H1 (cell line): ENCODE measurements at regions not wholly inside any gene's neighbourhood (a gene's known extent, or its start where the extent isn't known, plus 50 kb on each side); places are given as distances from the start of the nearest gene placed in this dataset.
A peak's percentile ranks its signal among the peaks of the same experiment; 100 is the strongest.

Experiments used
- CTCF ChIA-PET: fragments of 300-600 bp; sonication (Branson Sonifier 250); formaldehyde crosslinking; loops from one replicate; lab custom pipeline; 2021; ENCODE audit not compliant: partially characterized antibody; lab: Charles Lee
- POLR2A ChIA-PET: fragments of 300-600 bp; sonication (Branson Sonifier 250); formaldehyde crosslinking; loops from one replicate; lab custom pipeline; 2021; ENCODE audit warnings: inconsistent platforms; ENCODE audit not compliant: partially characterized antibody; lab: Charles Lee
- DNase-seq, 2 experiments: peaks; one replicate each; pipeline versions ENCODE4 v3.0.0 to v3.0.0-alpha.2; 2010 to 2022; ENCODE audit warnings: low spot score in 2 of 2, low read depth in 1 of 2, mixed read lengths in 1 of 2
- FAIRE-seq: peaks from 2 replicates; lab custom pipeline; 2011; peaks lifted over from hg19 to GRCh38; lab: Jason Lieb, UNC
- H2AFZ ChIP-seq: 2 replicates; pipeline ENCODE4 v1.8.1; 2012; ENCODE audit warnings: low read length, inconsistent platforms
- H2AK5ac ChIP-seq: 2 replicates; pipeline ENCODE4 v1.6.1; 2013; ENCODE audit warnings: low read depth, low read length
- H2BK120ac ChIP-seq: replicated peaks from 2 replicates; pipeline ENCODE3; 2013; ENCODE audit warnings: low read depth, low read length, inconsistent platforms
- H2BK12ac ChIP-seq: 2 replicates; pipeline ENCODE4 v1.6.1; 2013; ENCODE audit warnings: low read depth, low read length
- H2BK15ac ChIP-seq: 2 replicates; pipeline ENCODE4 v1.6.1; 2013; ENCODE audit warnings: low read length
- H2BK20ac ChIP-seq: 2 replicates; pipeline ENCODE4 v1.6.1; 2013; ENCODE audit warnings: low read length
- H2BK5ac ChIP-seq: 2 replicates; pipeline ENCODE4 v1.6.1; 2013; ENCODE audit warnings: low read depth, low read length
- H3K14ac ChIP-seq: 2 replicates; pipeline ENCODE4 v1.6.1; 2013; ENCODE audit warnings: inconsistent platforms; ENCODE audit not compliant: insufficient read length
- H3K18ac ChIP-seq: 2 replicates; pipeline ENCODE4 v1.6.1; 2013; ENCODE audit warnings: low read length; ENCODE audit errors: extremely low read depth
- H3K23ac ChIP-seq: 2 replicates; pipeline ENCODE4 v1.6.1; 2013; ENCODE audit warnings: inconsistent platforms; ENCODE audit not compliant: insufficient read length
- H3K23me2 ChIP-seq: 2 replicates; pipeline ENCODE4 v1.6.1; 2013; ENCODE audit warnings: low read depth, low read length
- H3K27ac ChIP-seq: 2 replicates; pipeline ENCODE4 v1.6.1; 2011; ENCODE audit warnings: low read depth, low read length, inconsistent platforms
- H3K27me3 ChIP-seq, 4 experiments: replicated peaks in 1 of 4; 1 replicate in 1 of 4; 2 replicates in 3 of 4; pipeline versions ENCODE4 v1.6.1 to v1.8.1; 2011 to 2013; ENCODE audit warnings: low read length in 3 of 4, mild to moderate bottlenecking in 3 of 4, inconsistent platforms in 2 of 4, mixed read lengths in 2 of 4, moderate library complexity in 1 of 4; ENCODE audit not compliant: control insufficient read depth in 3 of 4, insufficient read depth in 3 of 4; ENCODE audit errors: extremely low read depth in 1 of 4
- H3K36me3 ChIP-seq, 4 experiments: 2 replicates each; pipeline versions ENCODE4 v1.6.1 to v1.8.1; 2011 to 2013; ENCODE audit warnings: mild to moderate bottlenecking in 4 of 4, low read length in 3 of 4, moderate library complexity in 2 of 4, control low read depth in 1 of 4, inconsistent platforms in 1 of 4; ENCODE audit not compliant: insufficient read depth in 4 of 4, control insufficient read depth in 2 of 4
- H3K4ac ChIP-seq: replicated peaks from 2 replicates; pipeline ENCODE3; 2013; ENCODE audit warnings: low read length, low read depth, mixed read lengths, inconsistent platforms; ENCODE audit not compliant: insufficient read length
- H3K4me1 ChIP-seq, 4 experiments: replicated peaks in 1 of 4; 1 replicate in 1 of 4; 2 replicates in 3 of 4; pipeline versions ENCODE4 v1.6.1 to v1.8.1; 2011 to 2013; ENCODE audit warnings: low read length in 3 of 4, inconsistent platforms in 2 of 4, mixed read lengths in 1 of 4; ENCODE audit not compliant: insufficient read depth in 4 of 4, control insufficient read depth in 3 of 4
- H3K4me2 ChIP-seq, 2 experiments: 2 replicates each; pipeline versions ENCODE4 v1.6.1 to v1.8.1; 2011 to 2013; ENCODE audit warnings: low read depth in 2 of 2, low read length in 2 of 2, control low read depth in 1 of 2, inconsistent platforms in 1 of 2, mild to moderate bottlenecking in 1 of 2; ENCODE audit not compliant: insufficient read depth in 1 of 2
- H3K4me3 ChIP-seq, 4 experiments: fragments of 200-600, 300-600 bp in 1 of 4; sonication (generic), shearing (Covaris generic), sonication (Bioruptor Twin) in 1 of 4; 2 replicates each; pipeline versions ENCODE4 v1.5.1 to v1.8.1; 2011 to 2016; ENCODE audit warnings: low read length in 4 of 4, low read depth in 3 of 4, control low read depth in 2 of 4, inconsistent platforms in 2 of 4, mild to moderate bottlenecking in 2 of 4, mixed read lengths in 1 of 4, moderate library complexity in 1 of 4; ENCODE audit not compliant: insufficient read depth in 2 of 4; ENCODE audit errors: extremely low read depth in 1 of 4
- H3K56ac ChIP-seq: replicated peaks from 2 replicates; pipeline ENCODE3; 2013; ENCODE audit warnings: low read depth, mild to moderate bottlenecking, mixed read lengths, low read length, inconsistent platforms; ENCODE audit not compliant: insufficient read length
- H3K79me1 ChIP-seq: 2 replicates; pipeline ENCODE4 v1.6.1; 2013; ENCODE audit warnings: low read depth, low read length, control low read depth
- H3K79me2 ChIP-seq, 2 experiments: 2 replicates each; pipeline versions ENCODE4 v1.6.1 to v1.8.1; 2012 to 2013; ENCODE audit warnings: low read length in 2 of 2, mild to moderate bottlenecking in 2 of 2, inconsistent platforms in 1 of 2; ENCODE audit not compliant: insufficient read depth in 2 of 2, control insufficient read depth in 1 of 2
- H3K9ac ChIP-seq, 4 experiments: replicated peaks in 1 of 4; 1 replicate in 1 of 4; 2 replicates in 3 of 4; pipeline versions ENCODE4 v1.6.1 to v1.8.1; 2011 to 2013; ENCODE audit warnings: low read depth in 3 of 4, low read length in 3 of 4, control low read depth in 2 of 4, mild to moderate bottlenecking in 2 of 4, moderate library complexity in 2 of 4, inconsistent platforms in 1 of 4; ENCODE audit errors: extremely low read depth in 1 of 4
- H3K9me3 ChIP-seq, 2 experiments: 2 replicates each; pipeline versions ENCODE4 v1.6.1 to v1.8.1; 2012 to 2013; ENCODE audit warnings: mild to moderate bottlenecking in 2 of 2, moderate library complexity in 2 of 2, control low read depth in 1 of 2, inconsistent platforms in 1 of 2, low read depth in 1 of 2, low read length in 1 of 2, mixed read lengths in 1 of 2; ENCODE audit not compliant: insufficient read depth in 2 of 2
- H4K20me1 ChIP-seq, 2 experiments: replicated peaks in 1 of 2; 2 replicates each; pipeline versions ENCODE3 to v1.8.1; 2011 to 2013; ENCODE audit warnings: inconsistent platforms in 2 of 2, low read length in 2 of 2, mild to moderate bottlenecking in 1 of 2; ENCODE audit not compliant: insufficient read depth in 2 of 2, control insufficient read depth in 1 of 2
- H4K5ac ChIP-seq: 2 replicates; pipeline ENCODE4 v1.6.1; 2013; ENCODE audit warnings: low read length, low read depth, mixed read lengths, inconsistent platforms; ENCODE audit not compliant: insufficient read length
- H4K8ac ChIP-seq: 2 replicates; pipeline ENCODE4 v1.8.0; 2013; ENCODE audit warnings: mild to moderate bottlenecking, moderate library complexity, low read length, inconsistent platforms; ENCODE audit not compliant: insufficient read depth; ENCODE audit errors: extremely low read depth
- H4K91ac ChIP-seq: replicated peaks from 2 replicates; pipeline ENCODE3; 2013; ENCODE audit warnings: low read length, mixed read lengths, inconsistent platforms; ENCODE audit not compliant: insufficient read length
- BACH1 ChIP-seq: IDR thresholded peaks from 2 replicates; pipeline ENCODE4 v1.6.1; 2012; ENCODE audit warnings: low read length, improper control_type of control experiment
- CHD2 ChIP-seq: IDR thresholded peaks from 2 replicates; pipeline ENCODE4 v1.6.1; 2012; ENCODE audit warnings: low read length, improper control_type of control experiment
- CREB1 ChIP-seq: IDR thresholded peaks from 2 replicates; pipeline ENCODE4 v1.6.1; 2012; ENCODE audit warnings: inconsistent platforms
- EZH2 ChIP-seq: fragments of 200-600 bp; sonication (generic); IDR thresholded peaks from 2 replicates; pipeline ENCODE4 v1.7.1; 2012; ENCODE audit warnings: low read depth, mild to moderate bottlenecking, moderate library complexity, low read length, inconsistent platforms; ENCODE audit not compliant: severe bottlenecking
- GTF2F1 ChIP-seq: IDR thresholded peaks from 2 replicates; pipeline ENCODE4 v1.6.1; 2012; ENCODE audit warnings: low read depth, low read length, improper control_type of control experiment, borderline replicate concordance
- POLR2A ChIP-seq, 2 experiments: IDR thresholded peaks; 1 replicate in 1 of 2; 2 replicates in 1 of 2; pipeline ENCODE4 v1.6.1; 2011; ENCODE audit warnings: low read depth in 2 of 2, low read length in 2 of 2, mild to moderate bottlenecking in 2 of 2; ENCODE audit errors: control extremely low read depth in 1 of 2
- RFX5 ChIP-seq: IDR thresholded peaks from 2 replicates; pipeline ENCODE4 v1.6.1; 2011; ENCODE audit warnings: low read depth, low read length, improper control_type of control experiment, borderline replicate concordance
- SP1 ChIP-seq: IDR thresholded peaks from 2 replicates; pipeline ENCODE4 v1.6.1; 2011; ENCODE audit warnings: low read depth, low read length
- TEAD4 ChIP-seq: IDR thresholded peaks from 2 replicates; pipeline ENCODE4 v1.6.1; 2012; ENCODE audit warnings: low read depth, low read length, inconsistent platforms, mixed read lengths
- ZNF274 ChIP-seq: IDR thresholded peaks from 2 replicates; pipeline ENCODE4 v1.7.0; 2012; ENCODE audit warnings: low read length, borderline replicate concordance; ENCODE audit errors: extremely low read depth
- WGBS, 2 experiments: shearing (Covaris generic) in 1 of 2; methylation state at CpG; one replicate each; pipeline versions ENCODE4 v1.1.6 to v1.1.7; 2013 to 2015; ENCODE audit warnings: low lambda C conversion rate in 2 of 2, mixed read lengths in 2 of 2, inconsistent platforms in 1 of 2, low coverage in 1 of 2, missing lambda C conversion rate in 1 of 2; ENCODE audit not compliant: insufficient replicate concordance in 2 of 2, insufficient coverage in 1 of 2, insufficient read length in 1 of 2; ENCODE audit errors: extremely low coverage in 1 of 2, missing lambda C conversion rate in 1 of 2; 5-methylcytosine and 5-hydroxymethylcytosine counted together
- TF ChIP-seq, protein P1 (sequence below): IDR thresholded peaks from 2 replicates; pipeline ENCODE4 v1.6.1; 2012; ENCODE audit warnings: low read length, inconsistent platforms

DNA sequence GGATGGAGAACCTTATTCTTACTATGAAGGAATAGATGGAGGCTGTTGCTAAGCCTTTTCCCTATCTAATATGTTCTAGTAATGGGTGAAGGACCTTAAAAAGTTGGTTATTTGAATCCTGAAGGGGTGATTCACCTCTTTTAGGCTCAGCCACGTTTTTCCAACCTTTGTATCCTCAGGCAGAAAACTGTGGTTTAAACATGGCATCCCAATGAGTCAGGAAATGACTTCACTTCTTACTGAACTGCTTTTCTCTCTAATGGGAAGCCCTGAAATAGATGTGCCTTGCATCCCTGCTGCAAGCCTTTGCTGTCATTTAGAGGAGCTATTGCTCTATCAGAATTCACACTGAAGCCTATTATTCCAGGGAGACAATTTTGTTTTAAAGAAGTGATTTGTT lies 191.0 kb upstream of the ARX start:
- POLR2A ChIA-PET: no interaction called here
- 100% methylated on average over 1 of the region's 1 CpG; no CpG with 5 or more reads in 1 of the 2 experiments for WGBS, 2 experiments
- peak; percentile 42 for FAIRE-seq

More for the DNA sequence above, 191.0 kb upstream of the ARX start:
- H4K5ac ChIP-seq: no peak overlapping the region
- no peaks in the 10 kb centered on the region for H3K9me3 ChIP-seq
- CTCF ChIA-PET: no interaction called here
- H4K91ac ChIP-seq: no peak overlapping the region
- H3K27me3 ChIP-seq: no peaks in the 10 kb centered on the region
- DNase-seq: no peak
- H2BK15ac ChIP-seq: no peak overlapping the region
- H3K23me2 ChIP-seq: no peaks in the 10 kb centered on the region
- H2BK120ac ChIP-seq: no peak overlapping the region
- no peak overlapping the region for H3K4ac ChIP-seq
- H2AFZ ChIP-seq: no peak overlapping the region
- no peak overlapping the region for H2BK12ac ChIP-seq
- no peak overlapping the region for H3K14ac ChIP-seq
- H3K23ac ChIP-seq: no peak overlapping the region
- H3K18ac ChIP-seq: no peak overlapping the region
- H3K56ac ChIP-seq: no peak overlapping the region
- no peak for TF ChIP-seq EZH2
- no peak for TF ChIP-seq ZNF274
- TF ChIP-seq GTF2F1: no peak
- TF ChIP-seq, protein P1, sequence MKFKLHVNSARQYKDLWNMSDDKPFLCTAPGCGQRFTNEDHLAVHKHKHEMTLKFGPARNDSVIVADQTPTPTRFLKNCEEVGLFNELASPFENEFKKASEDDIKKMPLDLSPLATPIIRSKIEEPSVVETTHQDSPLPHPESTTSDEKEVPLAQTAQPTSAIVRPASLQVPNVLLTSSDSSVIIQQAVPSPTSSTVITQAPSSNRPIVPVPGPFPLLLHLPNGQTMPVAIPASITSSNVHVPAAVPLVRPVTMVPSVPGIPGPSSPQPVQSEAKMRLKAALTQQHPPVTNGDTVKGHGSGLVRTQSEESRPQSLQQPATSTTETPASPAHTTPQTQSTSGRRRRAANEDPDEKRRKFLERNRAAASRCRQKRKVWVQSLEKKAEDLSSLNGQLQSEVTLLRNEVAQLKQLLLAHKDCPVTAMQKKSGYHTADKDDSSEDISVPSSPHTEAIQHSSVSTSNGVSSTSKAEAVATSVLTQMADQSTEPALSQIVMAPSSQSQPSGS: no peak
- TF ChIP-seq BACH1: no peak
- no peak for TF ChIP-seq CREB1
- no peak for TF ChIP-seq POLR2A (IDR thresholded peaks at IDR 0.05; ENCODE audit: control extremely low read depth in 1 of 2, low read depth in 2 of 2, low read length in 2 of 2)
- no peak for TF ChIP-seq TEAD4
- TF ChIP-seq CHD2: no peak
- no peak for TF ChIP-seq SP1
- no peak for TF ChIP-seq RFX5
- no peak overlapping the region for H4K8ac ChIP-seq
- H2BK5ac ChIP-seq: no peak overlapping the region
- no peak overlapping the region for H3K9ac ChIP-seq
- H3K79me2 ChIP-seq: no peaks in the 10 kb centered on the region
- no peak overlapping the region for H3K27ac ChIP-seq
- no peaks in the 10 kb centered on the region for H3K79me1 ChIP-seq
- no peak overlapping the region for H3K4me2 ChIP-seq
- H3K4me1 ChIP-seq: no peaks in the 10 kb centered on the region
- no peak overlapping the region for H2BK20ac ChIP-seq
- no peak overlapping the region for H2AK5ac ChIP-seq
- no peak overlapping the region for H3K4me3 ChIP-seq
- no peaks in the 10 kb centered on the region for H3K36me3 ChIP-seq
- H4K20me1 ChIP-seq: no peaks in the 10 kb centered on the region
